Heart right ventricle (tissue), 16 donors: ENCODE measurements at regions not wholly inside any gene's neighbourhood (a gene's known extent, or its start where the extent isn't known, plus 50 kb on each side); places are given as distances from the start of the nearest gene placed in this dataset.

Experiments
- ATAC-seq, 8 donors: fragments of 200-7000 bp; cut with Tn5 transposase; one replicate each; pipeline ENCODE4 v1.9.1; 2020; ENCODE audit warnings: mild to moderate bottlenecking in 8 of 8, moderate library complexity in 8 of 8, moderate number of reproducible peaks in 1 of 8
- DNase-seq, 2 donors: peaks; one replicate each; pipeline ENCODE4 v3.0.0-alpha.2; 2020
- H3K27ac ChIP-seq, 10 donors: fragments of 200-600 bp; sonication (generic) in 2 of 10; one replicate each; pipeline versions ENCODE4 v1.5.0 to v1.8.0; 2020 to 2022; ENCODE audit warnings: mild to moderate bottlenecking in 3 of 10
- H3K27me3 ChIP-seq, 7 donors: fragments of 200-600 bp; one replicate each; pipeline ENCODE4 v1.8.0; 2021 to 2022; ENCODE audit warnings: mild to moderate bottlenecking in 2 of 7
- H3K36me3 ChIP-seq, 9 donors: fragments of 200-600 bp; sonication (generic) in 1 of 9; one replicate each; pipeline versions ENCODE4 v1.5.0 to v1.8.0; 2020 to 2022; ENCODE audit warnings: mild to moderate bottlenecking in 2 of 9
- H3K4me1 ChIP-seq, 9 donors: fragments of 200-600 bp; sonication (generic) in 1 of 9; one replicate each; pipeline versions ENCODE4 v1.5.0 to v1.8.0; 2020 to 2022; ENCODE audit warnings: mild to moderate bottlenecking in 4 of 9
- H3K4me3 ChIP-seq, 10 donors: fragments of 200-600 bp; sonication (generic) in 2 of 10; one replicate each; pipeline versions ENCODE4 v1.5.0 to v1.8.0; 2020 to 2022; ENCODE audit warnings: mild to moderate bottlenecking in 7 of 10, moderate library complexity in 2 of 10
- H3K9me3 ChIP-seq, 11 donors: fragments of 200-600 bp in 10 of 11; sonication (generic) in 2 of 11; one replicate each; pipeline versions ENCODE4 v1.5.0 to v1.8.0; 2013 to 2022; ENCODE audit warnings: mild to moderate bottlenecking in 2 of 11, control low read depth in 1 of 11, moderate library complexity in 1 of 11
- WGBS, 2 donors: extraction: QIAGEN DNeasy Blood & Tissue Kit; methylation state at CpG; one replicate each; pipeline ENCODE4 v1.1.7; 2013; ENCODE audit warnings: inconsistent platforms in 1 of 2; 5-methylcytosine and 5-hydroxymethylcytosine counted together
- intact Hi-C, 10 donors: fragments of 100-400 bp; cut with DNase I; formaldehyde crosslinking; loops; one replicate each; pipeline versions ENCODE4 v1.11.1 to v1.14.2; 2022
- TF ChIP-seq, protein P1 (sequence below), 9 donors: fragments of 200-600 bp; sonication (generic) in 2 of 9; IDR thresholded peaks; one replicate each; pipeline versions ENCODE4 v1.5.0 to v1.8.0; 2021 to 2022; ENCODE audit warnings: antibody characterized with exemption in 9 of 9, mild to moderate bottlenecking in 5 of 9, moderate library complexity in 1 of 9
- donor health status: Arrhythmogenic right ventricular cardiomyopathy.
- donor health status: ischemic (EF 13 %, LVEDD 7.1; RV severe dilation, severe dysfunction).
- donor health status: healthy with polysubstance abuse.
- donor health status: DM: no; HTN: yes; CAD: no.
- donor health status: DM: no; HTN: no; CAD: no.
- donor health status: ischemic (EF 25% LVEDD 6.9; RV normal size, moderate dysfunction).
- donor health status: ischemic (EF 25% LVEDD 5.7; RV mildly dilated, moderate dysfunction).
- donor health status: healthy.
- donor health status: DM: yes; HTN: yes; CAD: no.
- donor health status: Ischemic cardiomyopathy.
- donor health status: ischemic (EF 35%, LVEDD 5.7; RV mildly dilated, moderate dysfunction).
- donor health status: nonischemic (EF 11% LVEDD 7.7; RV severe dilation, severe dysfunction).
- donor health status: DM: yes; HTN: yes; CAD: no.
- donor health status: PGD.
- donor health status: ischemic (EF 29% LVEDD 5.4; RV normal size, mild dysfunction).
- donor health status: nonischemic (EF 23%, LVEDD 6.1; RV moderate dilation, normal function).

DNA sequence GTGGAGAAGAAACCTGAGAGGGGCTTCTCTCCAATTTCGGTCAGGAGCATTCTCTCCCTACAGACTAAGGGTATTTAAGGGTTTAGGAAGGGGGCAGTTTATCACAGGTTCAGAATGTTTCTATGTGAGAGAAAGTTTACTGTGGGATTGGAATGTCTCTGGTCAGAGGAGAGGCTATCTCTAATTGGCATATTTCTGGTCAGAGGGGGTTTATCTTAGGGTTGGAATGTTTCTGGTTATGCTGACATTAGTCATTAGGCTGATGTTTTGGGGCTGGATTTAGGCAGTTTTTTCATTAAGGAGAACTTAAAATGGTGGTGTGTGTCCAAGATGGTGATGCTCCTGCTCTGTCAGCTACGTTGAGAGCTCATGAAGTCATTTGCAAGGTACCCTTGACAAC lies 758.0 kb downstream of the TYW1 start:
- no peak overlapping the region for H3K4me3 ChIP-seq
- TF ChIP-seq, protein P1, sequence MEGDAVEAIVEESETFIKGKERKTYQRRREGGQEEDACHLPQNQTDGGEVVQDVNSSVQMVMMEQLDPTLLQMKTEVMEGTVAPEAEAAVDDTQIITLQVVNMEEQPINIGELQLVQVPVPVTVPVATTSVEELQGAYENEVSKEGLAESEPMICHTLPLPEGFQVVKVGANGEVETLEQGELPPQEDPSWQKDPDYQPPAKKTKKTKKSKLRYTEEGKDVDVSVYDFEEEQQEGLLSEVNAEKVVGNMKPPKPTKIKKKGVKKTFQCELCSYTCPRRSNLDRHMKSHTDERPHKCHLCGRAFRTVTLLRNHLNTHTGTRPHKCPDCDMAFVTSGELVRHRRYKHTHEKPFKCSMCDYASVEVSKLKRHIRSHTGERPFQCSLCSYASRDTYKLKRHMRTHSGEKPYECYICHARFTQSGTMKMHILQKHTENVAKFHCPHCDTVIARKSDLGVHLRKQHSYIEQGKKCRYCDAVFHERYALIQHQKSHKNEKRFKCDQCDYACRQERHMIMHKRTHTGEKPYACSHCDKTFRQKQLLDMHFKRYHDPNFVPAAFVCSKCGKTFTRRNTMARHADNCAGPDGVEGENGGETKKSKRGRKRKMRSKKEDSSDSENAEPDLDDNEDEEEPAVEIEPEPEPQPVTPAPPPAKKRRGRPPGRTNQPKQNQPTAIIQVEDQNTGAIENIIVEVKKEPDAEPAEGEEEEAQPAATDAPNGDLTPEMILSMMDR (IDR thresholded peaks at IDR 0.05) = no peak
- no peaks in the 10 kb centered on the region for H3K36me3 ChIP-seq
- intact Hi-C loops = no loop called here
- DNase-seq (no peak), ATAC-seq (no peak)
- no peaks in the 10 kb centered on the region for H3K27me3 ChIP-seq
- no peak overlapping the region for H3K27ac ChIP-seq
- peaks cover 0 to 8% (median 0%) of the 10 kb centered on the region in 9 donors for H3K4me1 ChIP-seq
- 81 to 82% methylated on average over 2 of the region's 2 CpGs for WGBS, 2 donors
- no peaks in the 10 kb centered on the region for H3K9me3 ChIP-seq

DNA sequence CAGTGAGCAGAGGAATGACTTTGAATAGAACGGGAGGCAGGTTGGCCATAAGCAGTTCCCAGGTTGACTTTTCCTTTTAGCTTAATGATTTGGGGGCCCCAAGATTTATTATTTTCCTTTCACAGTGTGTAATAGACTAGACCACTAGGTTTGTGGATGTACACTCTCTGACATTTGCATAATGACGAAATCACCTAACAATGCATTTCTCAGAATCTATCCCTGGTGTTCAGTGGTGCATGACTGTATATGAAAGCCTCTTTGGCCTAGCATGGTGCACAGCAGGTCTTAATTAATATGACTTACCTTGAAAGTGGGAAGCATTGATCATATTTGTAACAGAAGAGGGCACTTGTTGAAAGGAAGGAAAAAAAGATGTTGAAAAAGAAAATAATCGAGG lies 761.9 kb downstream of the TYW1 start:
- ATAC-seq = no peak
- 84 to 86% methylated on average over 3 of the region's 3 CpGs for whole genome bisulfite sequencing, 2 donors
- Histone ChIP-seq H3K27ac (no peak overlapping the region), H3K9me3 (peaks cover 0 to 6% (median 0%) of the 10 kb centered on the region in 11 donors), H3K36me3 (no peaks in the 10 kb centered on the region), H3K4me1 (peaks cover 0 to 4% (median 0%) of the 10 kb centered on the region in 9 donors), H3K27me3 (no peaks in the 10 kb centered on the region), H3K4me3 (no peak overlapping the region)
- intact Hi-C loops = no loop called here
- DNase-seq = no peak
- TF ChIP-seq, protein P1 (IDR thresholded peaks at IDR 0.05) = no peak

DNA sequence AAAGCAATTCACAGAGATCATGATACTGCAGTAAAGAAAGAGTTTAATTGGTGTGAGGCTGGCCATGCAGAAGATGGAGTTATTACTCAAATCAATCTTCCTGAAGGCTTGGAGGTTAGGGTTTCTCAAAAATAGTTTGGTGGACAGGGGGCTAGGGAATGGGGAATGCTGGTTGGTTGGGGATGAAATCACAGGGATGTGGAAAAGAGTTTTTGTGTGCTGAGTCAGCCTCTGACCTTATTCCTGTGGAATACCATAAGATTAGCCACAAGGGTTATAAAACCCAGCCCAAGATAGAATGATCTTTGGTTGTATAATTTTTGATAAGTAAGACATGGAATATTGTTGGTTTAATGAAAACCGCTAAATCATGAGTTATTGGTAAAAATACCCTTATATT lies 764.3 kb downstream of the TYW1 start:
- intact Hi-C loops = no loop called here
- no peak overlapping the region for H3K4me3 ChIP-seq
- H3K4me1 ChIP-seq = no peaks in the 10 kb centered on the region
- H3K36me3 ChIP-seq = no peaks in the 10 kb centered on the region
- peaks cover 0 to 6% (median 0%) of the 10 kb centered on the region in 7 donors for H3K27me3 ChIP-seq
- H3K27ac ChIP-seq = no peak overlapping the region
- TF ChIP-seq, protein P1 (IDR thresholded peaks at IDR 0.05) = no peak
- no peak for DNase-seq
- peaks cover 0 to 6% (median 0%) of the 10 kb centered on the region in 11 donors for H3K9me3 ChIP-seq
- WGBS, 2 donors = 94 to 97% methylated on average over 1 of the region's 1 CpG
- no peak for ATAC-seq

DNA sequence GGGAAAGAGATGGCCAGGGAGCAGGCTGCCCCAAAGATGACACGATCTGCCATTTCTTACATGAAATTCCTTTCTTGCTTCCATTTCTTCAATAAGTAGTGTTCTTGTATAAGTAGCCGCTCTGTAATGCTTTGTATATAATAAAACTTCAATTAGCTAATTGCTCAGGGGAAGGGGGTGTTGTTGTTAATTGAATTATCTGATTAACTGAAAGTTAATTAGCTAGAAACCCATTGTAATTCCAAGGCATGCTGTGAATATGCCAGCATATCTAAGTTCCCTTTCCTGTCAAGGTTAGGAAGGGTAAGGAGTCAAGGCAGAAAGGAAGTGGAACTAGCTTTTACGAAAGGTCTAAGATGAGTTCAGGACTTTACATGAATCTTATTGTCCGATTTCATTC lies 765.9 kb downstream of the TYW1 start:
- Histone ChIP-seq H3K4me1 (no peaks in the 10 kb centered on the region), H3K27ac (no peak overlapping the region), H3K4me3 (no peak overlapping the region), H3K9me3 (peaks cover 0 to 17% (median 0%) of the 10 kb centered on the region in 11 donors), H3K36me3 (no peaks in the 10 kb centered on the region), H3K27me3 (peaks cover 0 to 6% (median 0%) of the 10 kb centered on the region in 7 donors)
- ATAC-seq (no peak), DNase-seq (no peak)
- 73 to 79% methylated on average over 4 of the region's 4 CpGs for WGBS, 2 donors
- TF ChIP-seq, protein P1 (IDR thresholded peaks at IDR 0.05) = no peak
- intact Hi-C loops = no loop called here
